ENCODE measurements at regions not wholly inside any gene's neighbourhood (a gene's known extent, or its start where the extent isn't known, plus 50 kb on each side); places are given as distances from the start of the nearest gene placed in this dataset.

GRCh38 chr9:12640866-12641636 lies 52.1 kb upstream of the TYRP1 start:
- TF ChIP-seq, protein P1, sequence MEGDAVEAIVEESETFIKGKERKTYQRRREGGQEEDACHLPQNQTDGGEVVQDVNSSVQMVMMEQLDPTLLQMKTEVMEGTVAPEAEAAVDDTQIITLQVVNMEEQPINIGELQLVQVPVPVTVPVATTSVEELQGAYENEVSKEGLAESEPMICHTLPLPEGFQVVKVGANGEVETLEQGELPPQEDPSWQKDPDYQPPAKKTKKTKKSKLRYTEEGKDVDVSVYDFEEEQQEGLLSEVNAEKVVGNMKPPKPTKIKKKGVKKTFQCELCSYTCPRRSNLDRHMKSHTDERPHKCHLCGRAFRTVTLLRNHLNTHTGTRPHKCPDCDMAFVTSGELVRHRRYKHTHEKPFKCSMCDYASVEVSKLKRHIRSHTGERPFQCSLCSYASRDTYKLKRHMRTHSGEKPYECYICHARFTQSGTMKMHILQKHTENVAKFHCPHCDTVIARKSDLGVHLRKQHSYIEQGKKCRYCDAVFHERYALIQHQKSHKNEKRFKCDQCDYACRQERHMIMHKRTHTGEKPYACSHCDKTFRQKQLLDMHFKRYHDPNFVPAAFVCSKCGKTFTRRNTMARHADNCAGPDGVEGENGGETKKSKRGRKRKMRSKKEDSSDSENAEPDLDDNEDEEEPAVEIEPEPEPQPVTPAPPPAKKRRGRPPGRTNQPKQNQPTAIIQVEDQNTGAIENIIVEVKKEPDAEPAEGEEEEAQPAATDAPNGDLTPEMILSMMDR (conservative IDR thresholded peaks at IDR 0.05; ENCODE audit: control insufficient read depth, insufficient read depth, low read depth, low read length): no peak
- no peak overlapping the region for H3K4me3 ChIP-seq (ENCODE audit: control insufficient read depth, low read depth, low read length)
- DNase-seq (ENCODE audit: low read depth): no peak
